ENCODE measurements at regions not wholly inside any gene's neighbourhood (a gene's known extent, or its start where the extent isn't known, plus 50 kb on each side); places are given as distances from the start of the nearest gene placed in this dataset.

- H3K27me3 ChIP-seq: no peaks in the 10 kb centered on the region
- no peak overlapping the region for H3K27ac ChIP-seq
- TF ChIP-seq CTCF (IDR thresholded peaks at IDR 0.05) (no peak), EP300 (IDR thresholded peaks at IDR 0.05) (no peak), POLR2A (IDR thresholded peaks at IDR 0.05) (no peak), POLR2AphosphoS5 (IDR thresholded peaks at IDR 0.05) (no peak)
- 91% methylated on average over 9 of the region's 13 CpGs for WGBS
- no peak overlapping the region for H3K4me3 ChIP-seq
- H3K4me1 ChIP-seq: peaks cover 16% of the 10 kb centered on the region
- H3K9me3 ChIP-seq: no peaks in the 10 kb centered on the region
- DNase-seq (ENCODE audit: low spot score in 2 of 2): no peak
- H3K36me3 ChIP-seq: no peaks in the 10 kb centered on the region
Measured at GRCh38 chr11:95445746-95446333, 214.8 kb upstream of the SESN3 start.

- 64% methylated on average over 5 of the region's 5 CpGs for WGBS
- TF ChIP-seq POLR2A (IDR thresholded peaks at IDR 0.05) (no peak), POLR2AphosphoS5 (IDR thresholded peaks at IDR 0.05) (no peak), CTCF (IDR thresholded peaks at IDR 0.05) (no peak), EP300 (IDR thresholded peaks at IDR 0.05) (no peak)
Measured at GRCh38 chr11:95444309-95445241, 213.6 kb upstream of the SESN3 start.

GRCh38 chr11:95443386-95443785 is 212.4 kb upstream of the SESN3 start:
- Histone ChIP-seq H3K9me3 (no peaks in the 10 kb centered on the region), H3K27ac (no peak overlapping the region), H3K27me3 (no peaks in the 10 kb centered on the region), H3K4me1 (peaks cover 12% of the 10 kb centered on the region), H3K4me3 (no peak overlapping the region), H3K36me3 (no peaks in the 10 kb centered on the region)
- no peak for TF ChIP-seq EP300 (IDR thresholded peaks at IDR 0.05)
- TF ChIP-seq POLR2A (IDR thresholded peaks at IDR 0.05): no peak
- no peak for TF ChIP-seq POLR2AphosphoS5 (IDR thresholded peaks at IDR 0.05)
- TF ChIP-seq CTCF (IDR thresholded peaks at IDR 0.05): no peak
- no peak for DNase-seq (ENCODE audit: low spot score in 2 of 2)
- 89% methylated on average over 5 of the region's 5 CpGs for WGBS

More at GRCh38 chr11:95444309-95445241, 213.6 kb upstream of the SESN3 start:
- peaks cover 12% of the 10 kb centered on the region for H3K4me1 ChIP-seq
- no peak for DNase-seq (ENCODE audit: low spot score in 2 of 2)
- H3K36me3 ChIP-seq: no peaks in the 10 kb centered on the region
- H3K27ac ChIP-seq: no peak overlapping the region
- no peaks in the 10 kb centered on the region for H3K27me3 ChIP-seq
- H3K4me3 ChIP-seq: no peak overlapping the region
- no peaks in the 10 kb centered on the region for H3K9me3 ChIP-seq

- no peak for DNase-seq (ENCODE audit: low spot score in 2 of 2)
- peaks cover 12% of the 10 kb centered on the region for H3K4me1 ChIP-seq
- H3K4me3 ChIP-seq: no peak overlapping the region
- H3K27me3 ChIP-seq: no peaks in the 10 kb centered on the region
- H3K36me3 ChIP-seq: no peaks in the 10 kb centered on the region
- WGBS: 75% methylated on average over 3 of the region's 3 CpGs
- TF ChIP-seq EP300 (IDR thresholded peaks at IDR 0.05): no peak
- no peak for TF ChIP-seq CTCF (IDR thresholded peaks at IDR 0.05)
- no peak for TF ChIP-seq POLR2A (IDR thresholded peaks at IDR 0.05)
- TF ChIP-seq POLR2AphosphoS5 (IDR thresholded peaks at IDR 0.05): no peak
- H3K27ac ChIP-seq: no peak overlapping the region
- no peaks in the 10 kb centered on the region for H3K9me3 ChIP-seq
Measured at GRCh38 chr11:95442531-95443050, 211.6 kb upstream of the SESN3 start.
